ENCODE measurements at regions not wholly inside any gene's neighbourhood (a gene's known extent, or its start where the extent isn't known, plus 50 kb on each side); places are given as distances from the start of the nearest gene placed in this dataset.
"Not testable (repeated sequence)": the region's sequence is repeated elsewhere in the genome, so short reads cannot be mapped to it uniquely, and the experiment has no call there.

GRCh38 chr22:48719978-48720661 lies 1107.6 kb downstream of the BRD1 start:
- Histone ChIP-seq H3K79me2 (ENCODE audit: insufficient read depth) (no peaks in the 10 kb centered on the region), H4K20me1 (ENCODE audit: insufficient read depth) (no peaks in the 10 kb centered on the region), H2AFZ (no peak overlapping the region), H3K9me3 (ENCODE audit: low read depth) (no peaks in the 10 kb centered on the region), H3K4me1 (ENCODE audit: insufficient read depth) (no peaks in the 10 kb centered on the region), H3K36me3 (ENCODE audit: low read depth) (no peaks in the 10 kb centered on the region), H3F3A (ENCODE audit: insufficient read depth) (no peaks in the 10 kb centered on the region), H3K4me3 (no peak overlapping the region), H3K4me2 (ENCODE audit: unreplicated experiment) (no peak overlapping the region), H3K27me3 (replicated peaks; ENCODE audit: insufficient read depth) (no peaks in the 10 kb centered on the region), H3K9ac (no peak overlapping the region), H3K9me2 (ENCODE audit: insufficient read depth) (no peaks in the 10 kb centered on the region), H3K27ac (no peak overlapping the region)
- in situ Hi-C loops (cut with MboI) = no loop called here
- no peak for DNase-seq
- TF ChIP-seq EZH2 (IDR thresholded peaks at IDR 0.05; ENCODE audit: insufficient read depth, poor library complexity, severe bottlenecking) (no peak), EZH2phosphoT487 (IDR thresholded peaks at IDR 0.05; ENCODE audit: insufficient read depth, low read depth) (no peak)
- 67 to 68% methylated on average over 23 of the region's 23 CpGs for WGBS, 2 experiments (ENCODE audit: low coverage in 1 of 2, low lambda C conversion rate in 2 of 2, missing lambda C conversion rate in 2 of 2)

- DNase-seq = peak; percentile 8
- H3K4me2 ChIP-seq (ENCODE audit: unreplicated experiment) = no peak overlapping the region
- no peaks in the 10 kb centered on the region for H3K79me2 ChIP-seq (ENCODE audit: insufficient read depth)
- H3K4me3 ChIP-seq = no peak overlapping the region
- 5 to 6% methylated on average over 22 of the region's 22 CpGs for WGBS, 2 experiments (ENCODE audit: low coverage in 1 of 2, low lambda C conversion rate in 2 of 2, missing lambda C conversion rate in 2 of 2)
- H3K9ac ChIP-seq = no peak overlapping the region
- no peaks in the 10 kb centered on the region for H3K9me2 ChIP-seq (ENCODE audit: insufficient read depth)
- H2AFZ ChIP-seq = no peak overlapping the region
- no peaks in the 10 kb centered on the region for H3K27me3 ChIP-seq (replicated peaks; ENCODE audit: insufficient read depth)
- no peaks in the 10 kb centered on the region for H3K4me1 ChIP-seq (ENCODE audit: insufficient read depth)
- H3K9me3 ChIP-seq (ENCODE audit: low read depth) = no peaks in the 10 kb centered on the region
- H3K36me3 ChIP-seq (ENCODE audit: low read depth) = no peaks in the 10 kb centered on the region
- in situ Hi-C loops (cut with MboI) = no loop called here
- H3K27ac ChIP-seq = no peak overlapping the region
- H3F3A ChIP-seq (ENCODE audit: insufficient read depth) = no peaks in the 10 kb centered on the region
- no peaks in the 10 kb centered on the region for H4K20me1 ChIP-seq (ENCODE audit: insufficient read depth)
- TF ChIP-seq EZH2 (IDR thresholded peaks at IDR 0.05; ENCODE audit: insufficient read depth, poor library complexity, severe bottlenecking) (no peak), EZH2phosphoT487 (IDR thresholded peaks at IDR 0.05; ENCODE audit: insufficient read depth, low read depth) (no peak)
Observed at GRCh38 chr22:48718818-48719500, 1108.7 kb downstream of the BRD1 start.

- Histone ChIP-seq H3K4me2 (ENCODE audit: unreplicated experiment) (no peak overlapping the region), H3K9me3 (ENCODE audit: low read depth) (no peaks in the 10 kb centered on the region), H3K27ac (no peak overlapping the region), H3K9me2 (ENCODE audit: insufficient read depth) (no peaks in the 10 kb centered on the region), H3F3A (ENCODE audit: insufficient read depth) (no peaks in the 10 kb centered on the region), H3K4me3 (no peak overlapping the region), H3K9ac (no peak overlapping the region), H4K20me1 (ENCODE audit: insufficient read depth) (no peaks in the 10 kb centered on the region), H3K36me3 (ENCODE audit: low read depth) (no peaks in the 10 kb centered on the region), H3K79me2 (ENCODE audit: insufficient read depth) (no peaks in the 10 kb centered on the region), H3K27me3 (replicated peaks; ENCODE audit: insufficient read depth) (no peaks in the 10 kb centered on the region), H2AFZ (no peak overlapping the region), H3K4me1 (ENCODE audit: insufficient read depth) (no peaks in the 10 kb centered on the region)
- no peak for TF ChIP-seq EZH2 (IDR thresholded peaks at IDR 0.05; ENCODE audit: insufficient read depth, poor library complexity, severe bottlenecking)
- no peak for TF ChIP-seq EZH2phosphoT487 (IDR thresholded peaks at IDR 0.05; ENCODE audit: insufficient read depth, low read depth)
- DNase-seq = no peak
- 53 to 56% methylated on average over 26 to 30 of the region's 31 CpGs for WGBS, 2 experiments (ENCODE audit: low coverage in 1 of 2, low lambda C conversion rate in 2 of 2, missing lambda C conversion rate in 2 of 2)
- in situ Hi-C loops (cut with MboI) = no loop called here
Observed at GRCh38 chr22:48717883-48718817, 1109.5 kb downstream of the BRD1 start.

- TF ChIP-seq EZH2phosphoT487 (IDR thresholded peaks at IDR 0.05; ENCODE audit: insufficient read depth, low read depth) (no peak), EZH2 (IDR thresholded peaks at IDR 0.05; ENCODE audit: insufficient read depth, poor library complexity, severe bottlenecking) (no peak)
- Histone ChIP-seq H3K79me2 (ENCODE audit: insufficient read depth) (no peaks in the 10 kb centered on the region), H3K36me3 (ENCODE audit: low read depth) (no peaks in the 10 kb centered on the region), H3K4me2 (ENCODE audit: unreplicated experiment) (no peak overlapping the region), H3K9me2 (ENCODE audit: insufficient read depth) (no peaks in the 10 kb centered on the region), H3K27ac (no peak overlapping the region), H3K27me3 (replicated peaks; ENCODE audit: insufficient read depth) (no peaks in the 10 kb centered on the region), H2AFZ (no peak overlapping the region), H3K4me1 (ENCODE audit: insufficient read depth) (no peaks in the 10 kb centered on the region), H4K20me1 (ENCODE audit: insufficient read depth) (no peaks in the 10 kb centered on the region), H3K9ac (no peak overlapping the region), H3K4me3 (no peak overlapping the region), H3F3A (ENCODE audit: insufficient read depth) (no peaks in the 10 kb centered on the region), H3K9me3 (ENCODE audit: low read depth) (no peaks in the 10 kb centered on the region)
- no peak for DNase-seq
- in situ Hi-C loops (cut with MboI) = no loop called here
- WGBS, 2 experiments (ENCODE audit: low coverage in 1 of 2, low lambda C conversion rate in 2 of 2, missing lambda C conversion rate in 2 of 2) = 36 to 37% methylated on average over 24 of the region's 24 CpGs
Observed at GRCh38 chr22:48717076-48717810, 1110.4 kb downstream of the BRD1 start.

DNA sequence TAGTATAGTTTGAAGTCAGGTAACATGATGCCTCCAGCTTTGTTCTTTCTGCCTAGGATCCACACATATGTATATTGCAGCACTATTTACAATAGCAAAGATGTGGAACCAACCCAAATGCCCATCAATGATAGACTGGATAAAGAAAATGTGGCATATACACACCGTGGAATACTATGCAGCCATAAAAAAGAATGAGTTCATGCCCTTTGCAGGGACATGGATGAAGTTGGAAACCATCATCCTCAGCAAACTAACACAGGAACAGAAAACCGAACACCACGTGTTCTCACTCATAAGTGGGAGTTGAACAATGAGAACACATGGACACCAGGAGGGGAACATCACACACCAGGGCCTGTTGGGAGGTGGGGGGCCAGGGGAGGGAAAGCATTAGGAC lies 1111.5 kb downstream of the BRD1 start:
- H3K27ac ChIP-seq; H3F3A ChIP-seq (ENCODE audit: insufficient read depth); H3K36me3 ChIP-seq (ENCODE audit: low read depth); H3K9me2 ChIP-seq (ENCODE audit: insufficient read depth); H3K9me3 ChIP-seq (ENCODE audit: low read depth); H3K9ac ChIP-seq; in situ Hi-C loops (cut with MboI); H4K20me1 ChIP-seq (ENCODE audit: insufficient read depth); DNase-seq; H3K79me2 ChIP-seq (ENCODE audit: insufficient read depth); H3K4me3 ChIP-seq; H2AFZ ChIP-seq; H3K4me2 ChIP-seq (ENCODE audit: unreplicated experiment); H3K27me3 ChIP-seq (replicated peaks; ENCODE audit: insufficient read depth); H3K4me1 ChIP-seq (ENCODE audit: insufficient read depth): not testable (repeated sequence)
- 45 to 49% methylated on average over 3 of the region's 3 CpGs for WGBS, 2 experiments (ENCODE audit: low coverage in 1 of 2, low lambda C conversion rate in 2 of 2, missing lambda C conversion rate in 2 of 2)
